Endothelial cell of umbilical vein (primary cell): ENCODE measurements at regions not wholly inside any gene's neighbourhood (a gene's known extent, or its start where the extent isn't known, plus 50 kb on each side); places are given as distances from the start of the nearest gene placed in this dataset.

Source experiments
- BruUV-seq: library from RNA; stranded (reverse); fragments of 400-500 nt; replicated peaks from 2 replicates; lab custom pipeline; 2021; lab: Mats Ljungman, UMichigan
- CTCF ChIA-PET: fragments of 300-600, 350-600 bp; sonication (Branson Sonifier 250); formaldehyde crosslinking; loops from one replicate; lab custom pipeline; 2021; ENCODE audit warnings: antibody characterized with exemption, inconsistent platforms; lab: Charles Lee
- POLR2A ChIA-PET: fragments of 300-600, 350-600 bp; sonication (Branson Sonifier 250); formaldehyde crosslinking; loops from one replicate; lab custom pipeline; 2021; ENCODE audit warnings: antibody characterized with exemption, inconsistent platforms; lab: Charles Lee
- DNase-seq: peaks from one replicate; pipeline ENCODE4 v3.0.0-alpha.2; 2011; ENCODE audit warnings: low read depth, low spot score
- FAIRE-seq: peaks from 2 replicates; lab custom pipeline; 2011; peaks lifted over from hg19 to GRCh38; lab: Jason Lieb, UNC
- H2AFZ ChIP-seq: 2 replicates; pipeline ENCODE4 v1.6.0; 2012; ENCODE audit warnings: low read depth, low read length, control low read depth, inconsistent platforms
- H3K27ac ChIP-seq: 2 replicates; pipeline ENCODE4 v1.5.1; 2011; ENCODE audit warnings: low read depth, mild to moderate bottlenecking, control low read depth, low read length, moderate library complexity; ENCODE audit not compliant: insufficient read depth
- H3K27me3 ChIP-seq, 2 experiments: 2 replicates each; pipeline versions ENCODE4 v1.6.0 to v1.6.1; 2011; ENCODE audit warnings: low read length in 2 of 2, mixed read lengths in 1 of 2; ENCODE audit not compliant: control insufficient read depth in 2 of 2, insufficient read depth in 2 of 2
- H3K36me3 ChIP-seq, 2 experiments: 2 replicates in 1 of 2; 3 replicates in 1 of 2; pipeline ENCODE4 v1.5.1; 2011; ENCODE audit warnings: low read length in 2 of 2, mild to moderate bottlenecking in 1 of 2, moderate library complexity in 1 of 2; ENCODE audit not compliant: control insufficient read depth in 2 of 2, insufficient read depth in 2 of 2; ENCODE audit errors: extremely low read depth in 1 of 2
- H3K4me1 ChIP-seq: 3 replicates; pipeline ENCODE4 v1.5.1; 2011; ENCODE audit warnings: mild to moderate bottlenecking, low read length; ENCODE audit not compliant: control insufficient read depth, insufficient read depth; ENCODE audit errors: extremely low read depth
- H3K4me2 ChIP-seq: 2 replicates; pipeline ENCODE4 v1.6.1; 2011; ENCODE audit warnings: low read length, control low read depth, mixed read lengths; ENCODE audit not compliant: insufficient read depth
- H3K4me3 ChIP-seq, 3 experiments: fragments of 200-600 bp in 1 of 3; sonication (generic), shearing (Covaris generic) in 1 of 3; replicated peaks in 1 of 3; 2 replicates each; pipeline ENCODE4 v1.5.1; 2011 to 2016; ENCODE audit warnings: control low read depth in 3 of 3, low read length in 3 of 3, mild to moderate bottlenecking in 2 of 3, inconsistent platforms in 1 of 3, low read depth in 1 of 3, moderate library complexity in 1 of 3; ENCODE audit not compliant: insufficient read depth in 1 of 3
- H3K79me2 ChIP-seq: 2 replicates; pipeline ENCODE4 v1.6.0; 2012; ENCODE audit warnings: low read length, inconsistent platforms; ENCODE audit not compliant: control insufficient read depth, insufficient read depth
- H3K9ac ChIP-seq: replicated peaks from 2 replicates; pipeline ENCODE3; 2011; ENCODE audit warnings: low read length, control low read depth; ENCODE audit not compliant: insufficient read depth; ENCODE audit errors: extremely low read depth
- H3K9me1 ChIP-seq: replicated peaks from 3 replicates; pipeline ENCODE4 v1.6.0; 2011; ENCODE audit warnings: mild to moderate bottlenecking, low read length; ENCODE audit not compliant: control insufficient read depth, insufficient read depth; ENCODE audit errors: extremely low read depth
- H3K9me3 ChIP-seq: replicated peaks from 2 replicates; pipeline ENCODE4 v1.5.1; 2012; ENCODE audit warnings: low read length, inconsistent platforms; ENCODE audit not compliant: control insufficient read depth, insufficient read depth
- H4K20me1 ChIP-seq: replicated peaks from 2 replicates; pipeline ENCODE3; 2011; ENCODE audit warnings: mild to moderate bottlenecking, low read length; ENCODE audit not compliant: control insufficient read depth, insufficient read depth; ENCODE audit errors: extremely low read depth
- EZH2 ChIP-seq: IDR thresholded peaks from 2 replicates; pipeline ENCODE4 v1.6.1; 2012; ENCODE audit warnings: borderline replicate concordance, low read depth, mild to moderate bottlenecking, moderate library complexity, low read length, inconsistent platforms; ENCODE audit not compliant: severe bottlenecking
- FOS ChIP-seq: IDR thresholded peaks from 2 replicates; pipeline ENCODE4 v1.6.1; 2011; ENCODE audit warnings: mild to moderate bottlenecking, low read length, moderate library complexity, borderline replicate concordance; ENCODE audit not compliant: insufficient read depth
- GATA2 ChIP-seq: IDR thresholded peaks from 2 replicates; pipeline ENCODE4 v1.7.0; 2011; ENCODE audit warnings: low read depth, mild to moderate bottlenecking, moderate library complexity, mixed read lengths, low read length; ENCODE audit not compliant: insufficient read length, insufficient read depth
- JUN ChIP-seq: IDR thresholded peaks from 2 replicates; pipeline ENCODE4 v1.6.1; 2011; ENCODE audit warnings: borderline replicate concordance, low read depth; ENCODE audit not compliant: insufficient read length, insufficient read depth
- MYC ChIP-seq: IDR thresholded peaks from one replicate; pipeline ENCODE4 v1.6.1; 2011; ENCODE audit warnings: mild to moderate bottlenecking, low read depth, low read length
- POLR2A ChIP-seq: IDR thresholded peaks from 2 replicates; pipeline ENCODE4 v1.6.1; 2012; ENCODE audit warnings: low read depth, mild to moderate bottlenecking, control low read depth, low read length
- POLR2AphosphoS5 ChIP-seq: IDR thresholded peaks from 2 replicates; pipeline ENCODE4 v1.6.1; 2012; ENCODE audit warnings: low read depth, mild to moderate bottlenecking, control low read depth, low read length, moderate library complexity; ENCODE audit not compliant: insufficient read depth
- dilution Hi-C: fragments of 300-500 bp; cut with MboI; formaldehyde crosslinking; loops from one replicate; pipeline ENCODE4 v1.15.0; 2019; ENCODE audit warnings: low sequenced_read_pairs; ENCODE audit not compliant: extremely low pct_ligation_motif_present
- intact Hi-C: fragments of 100-400 bp; cut with micrococcal nuclease; formaldehyde crosslinking; loops from one replicate; pipeline ENCODE4 v1.10.0; 2022
- TF ChIP-seq, protein P1 (sequence below): IDR thresholded peaks from 2 replicates; pipeline ENCODE4 v1.6.1; 2011; ENCODE audit not compliant: insufficient read depth, insufficient read length
- TF ChIP-seq, protein P2 (sequence below), 2 donors: IDR thresholded peaks; 1 replicate in 1 of 2; 2 replicates in 1 of 2; pipeline ENCODE4 v1.5.1; 2011; ENCODE audit warnings: low read length in 2 of 2, mild to moderate bottlenecking in 2 of 2, moderate library complexity in 2 of 2, control low read depth in 1 of 2, inconsistent platforms in 1 of 2, low read depth in 1 of 2; ENCODE audit not compliant: insufficient read depth in 1 of 2; ENCODE audit errors: extremely low read depth in 1 of 2

GRCh38 chr11:130640526-130640925 is 192.1 kb downstream of the ADAMTS15 start:
- intact Hi-C loops (no loop called here), dilution Hi-C loops (no loop called here)
- no peaks in the 10 kb centered on the region for H3K9me3 ChIP-seq
- H3K36me3 ChIP-seq = no peaks in the 10 kb centered on the region
- ChIA-PET CTCF (interaction anchor here (0.6 kb wide), 1 partner anchor 46 kb away, joined by 3 read pairs; no protein-coding TSS in a partner anchor), POLR2A (no interaction called here)
- no peak for FAIRE-seq
- no peaks in the 10 kb centered on the region for H3K9me1 ChIP-seq
- DNase-seq = no peak
- H4K20me1 ChIP-seq = no peaks in the 10 kb centered on the region
- H3K27me3 ChIP-seq = no peaks in the 10 kb centered on the region
- no peak overlapping the region for H3K27ac ChIP-seq
- H3K4me2 ChIP-seq = no peak overlapping the region
- no peaks in the 10 kb centered on the region for H3K79me2 ChIP-seq
- H3K9ac ChIP-seq = no peak overlapping the region
- no peaks in the 10 kb centered on the region for H3K4me1 ChIP-seq
- H2AFZ ChIP-seq = no peak overlapping the region
- no TSS peak for BruUV-seq
- no peak overlapping the region for H3K4me3 ChIP-seq
- TF ChIP-seq EZH2 = no peak
- TF ChIP-seq JUN = no peak
- no peak for TF ChIP-seq GATA2
- TF ChIP-seq POLR2AphosphoS5 = no peak
- TF ChIP-seq, protein P1, sequence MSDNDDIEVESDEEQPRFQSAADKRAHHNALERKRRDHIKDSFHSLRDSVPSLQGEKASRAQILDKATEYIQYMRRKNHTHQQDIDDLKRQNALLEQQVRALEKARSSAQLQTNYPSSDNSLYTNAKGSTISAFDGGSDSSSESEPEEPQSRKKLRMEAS = no peak
- no peak for TF ChIP-seq FOS
- TF ChIP-seq POLR2A = no peak
- TF ChIP-seq, protein P2, sequence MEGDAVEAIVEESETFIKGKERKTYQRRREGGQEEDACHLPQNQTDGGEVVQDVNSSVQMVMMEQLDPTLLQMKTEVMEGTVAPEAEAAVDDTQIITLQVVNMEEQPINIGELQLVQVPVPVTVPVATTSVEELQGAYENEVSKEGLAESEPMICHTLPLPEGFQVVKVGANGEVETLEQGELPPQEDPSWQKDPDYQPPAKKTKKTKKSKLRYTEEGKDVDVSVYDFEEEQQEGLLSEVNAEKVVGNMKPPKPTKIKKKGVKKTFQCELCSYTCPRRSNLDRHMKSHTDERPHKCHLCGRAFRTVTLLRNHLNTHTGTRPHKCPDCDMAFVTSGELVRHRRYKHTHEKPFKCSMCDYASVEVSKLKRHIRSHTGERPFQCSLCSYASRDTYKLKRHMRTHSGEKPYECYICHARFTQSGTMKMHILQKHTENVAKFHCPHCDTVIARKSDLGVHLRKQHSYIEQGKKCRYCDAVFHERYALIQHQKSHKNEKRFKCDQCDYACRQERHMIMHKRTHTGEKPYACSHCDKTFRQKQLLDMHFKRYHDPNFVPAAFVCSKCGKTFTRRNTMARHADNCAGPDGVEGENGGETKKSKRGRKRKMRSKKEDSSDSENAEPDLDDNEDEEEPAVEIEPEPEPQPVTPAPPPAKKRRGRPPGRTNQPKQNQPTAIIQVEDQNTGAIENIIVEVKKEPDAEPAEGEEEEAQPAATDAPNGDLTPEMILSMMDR (IDR thresholded peaks at IDR 0.05; ENCODE audit: extremely low read depth in 1 of 2, insufficient read depth in 1 of 2, low read depth in 1 of 2, low read length in 2 of 2) = no peak
- TF ChIP-seq MYC = no peak
